B cell (primary cell): ENCODE measurements at regions not wholly inside any gene's neighbourhood (a gene's known extent, or its start where the extent isn't known, plus 50 kb on each side); places are given as distances from the start of the nearest gene placed in this dataset.
A peak's percentile ranks its signal among the peaks of the same experiment; 100 is the strongest.

ENCODE experiments used
- ATAC-seq: fragments of 200-7000 bp; cut with Tn5 transposase; one replicate; pipeline ENCODE4 v1.10.0; 2021; ENCODE audit warnings: low read depth, mild to moderate bottlenecking, moderate number of reproducible peaks, moderate library complexity
- CTCF ChIA-PET: fragments of 350-600 bp; sonication (Branson Sonifier 250); formaldehyde crosslinking; loops from one replicate; lab custom pipeline; 2021; ENCODE audit warnings: antibody characterized with exemption, inconsistent platforms; lab: Charles Lee
- POLR2A ChIA-PET: fragments of 350-600 bp; sonication (Branson Sonifier 250); formaldehyde crosslinking; loops from one replicate; lab custom pipeline; 2021; ENCODE audit warnings: antibody characterized with exemption; lab: Charles Lee
- DNase-seq: peaks from one replicate; pipeline ENCODE4 v3.0.0; 2013
- H2AFZ ChIP-seq: 2 replicates; pipeline ENCODE4 v1.6.1; 2012; ENCODE audit warnings: mild to moderate bottlenecking, low read depth, low read length; ENCODE audit not compliant: insufficient read depth, poor library complexity, severe bottlenecking
- H3K27ac ChIP-seq, 2 donors: 1 replicate in 1 of 2; 2 replicates in 1 of 2; pipeline ENCODE4 v1.5.1; 2012 to 2013; ENCODE audit warnings: low read length in 2 of 2, mild to moderate bottlenecking in 2 of 2, moderate library complexity in 1 of 2
- H3K27me3 ChIP-seq, 4 experiments: fragments of 200-600 bp in 1 of 4; sonication (generic) in 1 of 4; replicated peaks in 1 of 4; 1 replicate in 2 of 4; 2 replicates in 2 of 4; pipeline versions ENCODE4 v1.6.1 to v1.7.0; 2013 to 2016; ENCODE audit warnings: low read length in 3 of 4, mild to moderate bottlenecking in 2 of 4, mixed read lengths in 1 of 4, moderate library complexity in 1 of 4; ENCODE audit not compliant: insufficient read depth in 4 of 4, control insufficient read depth in 3 of 4; ENCODE audit errors: control extremely low read depth in 1 of 4
- H3K36me3 ChIP-seq, 2 experiments: replicated peaks in 1 of 2; 1 replicate in 1 of 2; 2 replicates in 1 of 2; pipeline versions ENCODE4 v1.6.1 to v1.7.1; 2013; ENCODE audit warnings: low read length in 1 of 2; ENCODE audit not compliant: insufficient read depth in 2 of 2, control insufficient read depth in 1 of 2; ENCODE audit errors: control extremely low read depth in 1 of 2, extremely low read depth in 1 of 2
- H3K4me1 ChIP-seq, 2 donors: fragments of 200-600 bp in 1 of 2; sonication (generic) in 1 of 2; 1 replicate in 1 of 2; 2 replicates in 1 of 2; pipeline versions ENCODE4 v1.5.1 to v1.6.1; 2013 to 2017; ENCODE audit warnings: low read length in 2 of 2; ENCODE audit not compliant: control insufficient read depth in 2 of 2, insufficient read depth in 2 of 2
- H3K4me2 ChIP-seq: replicated peaks from 2 replicates; pipeline ENCODE3; 2012; ENCODE audit warnings: mild to moderate bottlenecking, low read depth, low read length; ENCODE audit not compliant: poor library complexity, severe bottlenecking
- H3K4me3 ChIP-seq, 5 experiments: fragments of 200-600 bp in 1 of 5; sonication (generic) in 1 of 5; 1 replicate in 3 of 5; 2 replicates in 2 of 5; pipeline versions ENCODE4 v1.5.1 to v1.7.0; 2011 to 2016; ENCODE audit warnings: low read length in 4 of 5, mild to moderate bottlenecking in 4 of 5, low read depth in 2 of 5, control low read depth in 1 of 5, moderate library complexity in 1 of 5; ENCODE audit not compliant: insufficient read depth in 1 of 5; ENCODE audit errors: control extremely low read depth in 1 of 5, extremely low read depth in 1 of 5
- H3K79me2 ChIP-seq: fragments of 200-600 bp; sonication (generic); one replicate; pipeline ENCODE4 v1.6.0; 2016; ENCODE audit warnings: low read length; ENCODE audit not compliant: control insufficient read depth, insufficient read depth
- H3K9ac ChIP-seq: fragments of 200-600 bp; sonication (generic); 2 replicates; pipeline ENCODE4 v1.6.1; 2017; ENCODE audit warnings: mild to moderate bottlenecking, low read length, moderate library complexity
- H3K9me3 ChIP-seq, 3 donors: one replicate each; pipeline versions ENCODE4 v1.6.1 to v1.7.1; 2013; ENCODE audit warnings: low read length in 2 of 3; ENCODE audit not compliant: control insufficient read depth in 2 of 3, insufficient read depth in 1 of 3; ENCODE audit errors: control extremely low read depth in 1 of 3
- H4K20me1 ChIP-seq: 2 replicates; pipeline ENCODE4 v1.6.0; 2012; ENCODE audit warnings: mild to moderate bottlenecking, low read length; ENCODE audit not compliant: insufficient read depth, control insufficient read depth, poor library complexity, severe bottlenecking
- H3K27ac Mint-ChIP-seq: one replicate; pipeline ENCODE4 v1.8.0; 2021; ENCODE audit warnings: mixed read lengths
- H3K27me3 Mint-ChIP-seq: one replicate; pipeline ENCODE4 v1.8.0; 2021; ENCODE audit warnings: mixed read lengths
- H3K4me1 Mint-ChIP-seq: one replicate; pipeline ENCODE4 v1.8.0; 2021; ENCODE audit warnings: mixed read lengths
- H3K4me3 Mint-ChIP-seq: one replicate; pipeline ENCODE4 v1.8.0; 2021; ENCODE audit warnings: mixed read lengths
- H3K9me3 Mint-ChIP-seq: one replicate; pipeline ENCODE4 v1.8.0; 2022; ENCODE audit warnings: mixed read lengths; ENCODE audit not compliant: insufficient read depth
- CTCF ChIP-seq: fragments of 200-600 bp; IDR thresholded peaks from one replicate; pipeline ENCODE4 v1.8.0; 2022; ENCODE audit warnings: antibody characterized with exemption, mild to moderate bottlenecking
- EZH2 ChIP-seq: IDR thresholded peaks from 2 replicates; pipeline ENCODE4 v1.6.1; 2012; ENCODE audit warnings: borderline replicate concordance, low read depth, mild to moderate bottlenecking, moderate library complexity, low read length; ENCODE audit not compliant: insufficient read depth, poor library complexity, severe bottlenecking
- WGBS: methylation state at CpG from one replicate; pipeline ENCODE4 v1.1.5; 2013; ENCODE audit warnings: missing lambda C conversion rate; ENCODE audit not compliant: insufficient coverage; 5-methylcytosine and 5-hydroxymethylcytosine counted together
- intact Hi-C: fragments of 100-400 bp; cut with micrococcal nuclease; formaldehyde crosslinking; loops from one replicate; pipeline ENCODE4 v1.10.0; 2022

- POLR2A ChIA-PET, result no interaction called here
- peaks cover 16% of the 10 kb centered on the region for H3K4me1 Mint-ChIP-seq
- WGBS, result 75% methylated on average over 5 of the region's 5 CpGs
- no peak overlapping the region for H3K4me2 ChIP-seq
- TF ChIP-seq CTCF, result no peak
- no peak for TF ChIP-seq EZH2
- H3K9me3 ChIP-seq, result no peaks in the 10 kb centered on the region
- H3K9me3 Mint-ChIP-seq, result no peaks in the 10 kb centered on the region
- H3K9ac ChIP-seq, result no peak overlapping the region
- no peak overlapping the region for H3K27ac ChIP-seq
- H3K27me3 Mint-ChIP-seq, result no peaks in the 10 kb centered on the region
- H3K36me3 ChIP-seq, result no peaks in the 10 kb centered on the region
- CTCF ChIA-PET, result interaction anchor here (1.2 to 1.4 kb wide), 2 partner anchors 10 to 136 kb away, joined by 4 read pairs; no protein-coding TSS in a partner anchor
- H3K27me3 ChIP-seq, result no peaks in the 10 kb centered on the region
- H2AFZ ChIP-seq, result peak overlapping the region; percentile 46
- H3K79me2 ChIP-seq, result no peaks in the 10 kb centered on the region
- peaks cover 0 to 6% of the 10 kb centered on the region in 2 donors for H3K4me1 ChIP-seq
- ATAC-seq, result peak; percentile 21
- no peak overlapping the region for H3K4me3 ChIP-seq
- no peaks in the 10 kb centered on the region for H4K20me1 ChIP-seq
- no peak overlapping the region for H3K4me3 Mint-ChIP-seq
- intact Hi-C loops, result no loop called here
- DNase-seq, result no peak
- no peak overlapping the region for H3K27ac Mint-ChIP-seq
Measured at GRCh38 chr12:25377469-25378177, 126.9 kb upstream of the KRAS start.

DNA sequence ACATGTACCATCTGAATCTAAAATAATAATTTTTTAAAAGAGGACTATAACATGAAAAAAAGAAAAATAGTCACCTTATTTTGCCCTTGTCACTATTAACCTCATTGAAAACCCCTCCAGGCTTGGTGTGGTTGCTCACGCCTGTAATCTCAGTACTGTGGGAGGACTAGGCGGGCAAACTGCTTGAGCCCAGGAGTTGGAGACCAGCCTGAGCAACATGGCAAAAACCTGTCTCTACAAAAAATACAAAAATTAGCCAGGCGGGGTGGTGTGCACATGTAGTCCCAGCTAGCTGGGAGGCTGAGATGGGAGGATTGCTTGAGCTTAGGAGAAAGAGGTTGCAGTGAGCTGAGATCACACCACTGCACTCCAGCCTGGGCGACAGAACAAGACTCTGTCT is 126.3 kb upstream of the KRAS start:
- Mint-ChIP-seq H3K4me3 (no peak overlapping the region), H3K9me3 (no peaks in the 10 kb centered on the region), H3K27ac (no peak overlapping the region), H3K27me3 (no peaks in the 10 kb centered on the region), H3K4me1 (peaks cover 10% of the 10 kb centered on the region)
- no peak overlapping the region for H3K9ac ChIP-seq
- intact Hi-C loops, result no loop called here
- H4K20me1 ChIP-seq, result no peaks in the 10 kb centered on the region
- no peaks in the 10 kb centered on the region for H3K36me3 ChIP-seq
- no peaks in the 10 kb centered on the region for H3K9me3 ChIP-seq
- no peaks in the 10 kb centered on the region for H3K4me1 ChIP-seq
- 100% methylated on average over 1 of the region's 4 CpGs for WGBS
- H2AFZ ChIP-seq, result no peak overlapping the region
- no peak for DNase-seq
- H3K4me2 ChIP-seq, result no peak overlapping the region
- ChIA-PET POLR2A (no interaction called here), CTCF (interaction anchor here (0.6 to 1.4 kb wide), 4 partner anchors 11 to 230 kb away, joined by 3 to 4 read pairs (median 4); no protein-coding TSS in a partner anchor)
- TF ChIP-seq CTCF (no peak), EZH2 (no peak)
- H3K4me3 ChIP-seq, result no peak overlapping the region
- no peaks in the 10 kb centered on the region for H3K27me3 ChIP-seq
- ATAC-seq, result no peak
- H3K27ac ChIP-seq, result no peak overlapping the region
- no peaks in the 10 kb centered on the region for H3K79me2 ChIP-seq
